ACHN (cell line): ENCODE measurements at regions not wholly inside any gene's neighbourhood (a gene's known extent, or its start where the extent isn't known, plus 50 kb on each side); places are given as distances from the start of the nearest gene placed in this dataset.

ENCODE experiments used
- DNase-seq: peaks from one replicate; pipeline ENCODE4 v3.0.0-alpha.2; 2015
- in situ Hi-C: cut with HindIII; loops from 2 replicates; pipeline ENCODE4 v1.10.0; 2017; ENCODE audit warnings: low sequenced_read_pairs, low pct_ligation_motif_present, low pct_unique_long_range_greater_than_20kb

DNA sequence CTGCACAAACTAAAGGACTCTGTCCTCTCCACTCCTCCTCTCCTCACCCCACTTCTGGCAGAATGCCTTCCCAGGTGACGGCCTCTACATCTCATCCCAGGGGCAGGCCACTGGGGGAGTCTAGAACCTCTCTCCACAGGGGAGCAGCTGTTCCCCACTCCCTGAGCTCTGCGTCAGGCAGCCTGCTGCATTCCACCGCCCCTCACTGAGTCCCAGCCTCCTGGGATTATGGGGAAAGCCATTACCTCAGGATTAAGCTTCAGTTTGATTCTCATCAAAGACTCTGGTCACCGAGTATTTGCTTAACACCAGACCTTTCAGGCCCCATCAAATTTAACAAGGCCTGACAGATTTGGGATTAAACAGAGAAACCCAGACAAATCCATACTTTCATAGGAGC lies 405.9 kb downstream of the NXPE2 start:
- no peak for DNase-seq
- in situ Hi-C loops, result no loop called here

DNA sequence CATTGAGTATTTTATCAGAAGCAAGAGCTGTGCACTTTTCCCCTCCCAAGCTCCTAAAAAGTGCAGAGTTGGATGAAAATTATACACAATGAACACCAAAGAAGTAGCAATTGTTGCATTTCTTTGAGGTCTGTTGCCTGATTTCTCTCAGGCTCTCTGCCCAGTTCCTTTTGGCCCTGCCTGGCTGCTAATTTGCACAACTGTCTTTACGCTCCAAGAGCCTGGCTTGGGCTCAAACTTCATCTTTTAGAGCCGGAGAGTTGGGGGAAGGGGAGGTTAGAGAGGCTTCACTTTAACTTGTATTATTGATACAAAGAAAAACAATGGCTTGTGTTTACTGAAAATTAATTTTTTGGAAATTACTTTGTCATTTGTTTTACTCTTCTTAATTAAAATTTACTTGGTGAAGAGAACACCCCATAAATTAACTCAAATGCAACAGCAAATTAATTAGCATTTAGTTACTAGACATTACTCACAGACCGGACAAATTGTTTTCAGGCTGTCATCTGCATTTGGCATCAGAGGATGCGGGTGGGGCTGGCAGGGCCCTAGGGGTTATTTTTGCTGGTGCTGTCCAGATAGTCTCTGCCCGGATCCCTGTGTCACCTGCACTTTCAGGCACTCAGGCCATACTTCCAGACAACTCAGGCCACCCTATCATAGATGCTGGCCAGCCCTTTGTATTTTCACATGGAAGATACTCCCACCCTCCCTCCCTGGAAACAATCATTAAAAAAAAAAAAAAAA lies 407.3 kb downstream of the NXPE2 start:
- DNase-seq, result no peak
- in situ Hi-C loops, result no loop called here

DNA sequence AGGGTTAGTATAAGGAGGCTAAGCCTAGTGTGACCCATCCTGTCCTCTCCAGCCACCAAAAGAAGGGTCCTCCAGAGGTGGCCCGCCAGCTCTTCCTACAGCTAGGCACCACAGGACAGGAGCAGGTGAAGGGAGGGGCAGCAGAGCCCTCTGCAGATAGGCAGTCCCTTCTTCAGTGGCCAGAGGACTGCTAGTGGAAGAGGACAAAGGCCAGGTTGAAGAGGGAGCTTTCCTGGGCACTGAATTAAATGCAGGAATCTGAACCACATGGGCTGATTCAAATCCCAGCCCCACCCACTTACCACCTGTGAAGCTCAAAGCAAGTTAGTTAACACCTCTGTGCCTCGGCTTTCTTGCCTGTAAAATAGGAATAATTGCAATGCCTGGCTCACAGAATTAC lies 409.5 kb downstream of the NXPE2 start:
- in situ Hi-C loops, result no loop called here
- no peak for DNase-seq

DNA sequence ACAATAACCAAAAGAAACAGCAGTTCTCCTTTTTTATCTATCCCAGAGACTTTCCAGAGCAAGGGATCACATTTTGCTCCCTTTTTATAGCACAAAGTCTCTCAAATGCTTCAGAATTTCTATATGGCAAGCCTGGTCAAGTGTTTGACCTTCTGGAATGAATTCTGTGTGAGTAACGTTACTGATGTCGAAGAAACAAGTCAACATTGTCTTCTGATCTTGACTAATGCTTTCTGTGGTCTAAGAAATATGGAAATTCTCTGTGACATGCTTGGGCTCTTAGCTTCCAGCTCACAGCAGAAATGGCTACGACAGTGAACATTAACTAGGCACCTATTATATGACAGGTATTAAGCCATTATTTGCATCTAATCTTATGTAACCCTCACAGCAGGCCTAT lies 411.7 kb downstream of the CADM1 start:
- in situ Hi-C loops, result no loop called here
- no peak for DNase-seq

DNA sequence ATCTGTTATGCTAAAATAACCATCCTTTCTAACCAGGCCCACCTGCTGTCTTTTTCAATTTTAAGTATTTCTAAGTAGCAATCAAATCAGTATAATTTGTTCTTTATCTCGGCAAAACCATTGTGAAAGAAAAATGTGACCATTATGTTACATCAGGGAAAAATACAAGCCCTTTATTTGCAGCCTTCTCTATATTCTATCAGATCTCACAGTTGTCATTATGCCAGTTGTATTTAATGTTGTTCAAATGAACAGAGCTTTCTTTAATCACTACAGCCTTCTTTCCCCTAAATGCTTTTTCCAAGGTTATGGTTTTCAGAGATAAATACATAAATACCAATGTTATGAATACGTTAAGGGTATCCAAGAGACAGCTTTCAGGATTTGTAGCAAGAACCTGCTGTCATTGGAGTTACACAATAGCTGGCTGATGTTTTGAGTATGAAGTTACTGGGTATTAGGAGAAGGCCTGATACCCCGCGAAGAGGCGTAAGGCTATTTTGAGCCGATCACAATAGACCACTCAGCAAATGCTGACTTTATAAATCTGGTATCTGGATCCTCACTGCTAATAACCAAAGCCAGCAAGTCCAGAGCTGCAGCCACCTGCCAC lies 406.3 kb downstream of the CADM1 start:
- in situ Hi-C loops, result no loop called here
- no peak for DNase-seq

DNA sequence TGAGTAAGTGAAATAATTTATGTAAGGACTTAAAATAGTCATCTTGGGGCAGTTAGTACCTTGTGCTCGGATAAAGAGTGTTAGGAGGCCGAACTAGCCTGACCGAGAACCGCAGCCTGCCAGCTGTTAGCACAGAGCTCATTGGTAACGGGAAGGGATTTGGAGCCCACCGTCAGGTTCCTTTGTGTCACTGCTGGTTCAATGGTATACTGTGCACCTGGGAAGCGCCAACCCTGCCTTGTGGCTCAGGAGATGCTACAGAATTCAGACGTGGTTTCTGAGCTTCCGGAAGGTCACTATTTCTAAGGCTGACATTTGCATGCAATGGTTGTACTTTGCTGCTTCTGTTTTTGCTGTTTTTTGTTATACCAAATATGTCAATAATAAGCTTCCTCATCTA lies 403.5 kb downstream of the CADM1 start:
- in situ Hi-C loops, result no loop called here
- no peak for DNase-seq

DNA sequence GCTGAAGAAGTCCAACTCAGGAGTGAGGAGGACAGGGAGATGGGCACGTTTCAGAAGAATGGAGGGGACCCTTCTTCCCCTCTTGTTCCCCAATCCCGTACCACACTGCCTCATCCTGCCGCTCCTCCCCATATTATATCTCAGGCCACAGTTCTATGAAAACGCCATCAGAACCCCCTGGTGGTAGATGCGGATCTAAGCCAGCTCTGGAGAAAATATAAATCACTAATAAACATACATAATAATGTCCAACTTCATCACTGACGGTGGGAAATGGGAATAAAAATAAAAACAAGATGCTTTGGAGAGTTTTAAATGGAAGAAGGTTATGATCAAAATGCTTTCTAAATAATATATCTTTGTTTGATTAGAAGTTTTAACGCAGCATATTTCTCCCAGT lies 400.3 kb downstream of the CADM1 start:
- in situ Hi-C loops, result no loop called here
- no peak for DNase-seq

DNA sequence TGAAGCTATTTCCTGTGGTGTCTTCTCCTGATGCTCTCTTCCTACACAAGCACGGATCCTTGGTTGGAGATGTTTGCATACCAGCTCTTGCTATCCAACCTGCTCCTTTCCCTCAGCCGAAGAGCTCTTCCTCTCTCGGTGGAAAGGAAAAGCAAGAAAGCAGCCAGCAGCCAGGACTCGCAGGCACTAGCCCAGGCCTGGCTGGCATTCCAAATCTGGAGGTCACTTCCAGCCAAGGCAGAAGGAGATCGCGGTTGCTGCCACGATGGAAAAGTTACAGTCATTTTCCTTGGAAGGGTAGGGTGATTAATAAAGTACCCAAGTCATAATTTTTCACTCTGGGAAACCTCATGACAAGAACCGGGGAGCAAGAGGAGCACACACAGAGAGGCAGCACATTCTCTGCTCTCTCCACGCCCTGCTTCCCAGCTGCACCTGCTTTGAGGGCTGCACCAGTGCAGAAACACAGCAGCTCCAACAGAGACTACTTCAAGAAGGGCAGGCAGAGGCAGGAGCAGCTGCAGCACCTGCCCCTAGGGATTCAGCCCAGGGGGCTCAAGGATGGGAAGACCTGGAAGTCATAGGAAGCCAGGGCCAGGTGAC lies 399.3 kb downstream of the CADM1 start:
- in situ Hi-C loops, result no loop called here
- no peak for DNase-seq

DNA sequence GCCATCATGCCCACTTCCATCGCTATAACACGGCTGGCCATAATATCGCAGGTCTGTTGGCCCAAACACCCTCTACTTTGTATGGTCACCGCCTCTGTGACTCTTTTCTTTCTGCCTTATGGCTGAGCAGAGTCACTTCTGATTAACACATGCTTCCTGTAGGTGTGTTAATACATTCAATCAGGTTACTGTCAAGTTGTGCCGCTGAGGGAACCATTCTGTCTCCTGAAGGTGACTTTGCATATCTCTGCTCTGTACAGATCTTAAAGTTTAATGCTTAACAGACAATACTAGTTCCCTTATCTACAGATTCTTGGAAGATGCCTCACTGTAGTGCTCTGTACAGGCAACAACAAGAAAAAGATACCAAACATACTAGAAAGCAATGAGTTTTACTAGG lies 393.1 kb downstream of the CADM1 start:
- in situ Hi-C loops, result no loop called here
- DNase-seq, result no peak

DNA sequence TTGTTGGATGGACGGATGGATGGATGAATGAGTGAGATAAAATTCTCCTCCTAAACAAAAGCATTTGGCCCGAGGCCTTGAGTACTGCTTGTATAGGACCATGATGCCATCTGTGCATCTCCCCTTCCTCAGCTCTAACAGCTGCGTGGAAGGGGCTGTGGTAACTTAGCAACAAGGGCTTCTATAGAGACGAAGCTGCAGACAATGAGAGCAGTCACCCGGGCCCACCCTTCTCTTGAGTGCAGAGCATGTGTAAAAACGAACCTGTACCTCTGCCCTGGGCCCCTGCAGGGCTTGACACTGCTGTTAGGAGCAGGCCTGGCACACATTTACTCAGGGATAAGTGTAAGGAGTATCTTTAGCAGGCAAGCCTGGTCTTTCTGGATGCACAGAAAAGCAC lies 391.5 kb downstream of the CADM1 start:
- in situ Hi-C loops, result no loop called here
- no peak for DNase-seq

DNA sequence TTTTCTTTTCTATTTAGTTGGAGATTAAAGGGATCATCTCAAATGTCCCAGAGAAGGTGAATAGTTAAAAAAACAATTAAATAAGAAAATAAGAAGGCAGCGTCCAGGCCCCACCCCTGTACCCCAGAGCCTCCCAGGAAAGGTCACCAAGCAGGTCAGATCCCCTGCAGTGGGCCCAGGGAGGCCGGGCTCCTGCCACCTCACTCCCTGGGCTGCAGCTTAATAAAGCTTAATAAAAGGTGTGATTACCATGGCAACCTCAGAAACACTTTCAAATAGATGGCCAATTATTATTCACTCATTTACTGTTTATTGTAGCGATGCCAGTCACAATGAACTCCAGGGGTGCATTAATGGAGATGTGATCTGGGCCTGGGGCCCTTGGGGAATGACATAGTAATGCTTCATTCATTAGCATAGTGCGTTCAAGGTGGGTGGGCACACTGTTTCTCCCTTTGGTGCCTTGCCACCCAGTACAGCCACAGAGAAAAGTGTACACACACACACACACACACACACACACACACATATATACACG lies 386.2 kb downstream of the CADM1 start:
- DNase-seq, result no peak
- in situ Hi-C loops, result no loop called here

DNA sequence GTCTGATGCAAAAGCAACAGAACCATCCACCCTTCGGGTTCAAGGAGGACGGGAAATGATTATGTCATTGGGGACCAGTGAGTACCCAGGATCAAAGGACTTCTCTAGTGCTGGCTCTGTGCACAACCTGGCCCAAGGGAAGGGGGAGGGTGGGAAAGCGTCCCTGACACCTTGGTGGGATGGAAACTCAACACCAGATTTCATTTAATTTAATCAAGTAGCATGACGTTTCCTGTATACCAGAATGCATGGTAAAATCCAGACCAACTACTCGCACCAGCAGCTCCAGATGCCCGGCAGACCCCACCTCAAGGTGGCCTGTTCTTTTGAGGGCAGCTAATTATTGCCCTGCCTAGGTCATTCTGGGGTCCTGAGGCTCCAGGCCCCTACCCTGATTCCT lies 385.1 kb downstream of the CADM1 start:
- DNase-seq, result no peak
- in situ Hi-C loops, result no loop called here
